ENCODE measurements at regions not wholly inside any gene's neighbourhood (a gene's known extent, or its start where the extent isn't known, plus 50 kb on each side); places are given as distances from the start of the nearest gene placed in this dataset.

DNA sequence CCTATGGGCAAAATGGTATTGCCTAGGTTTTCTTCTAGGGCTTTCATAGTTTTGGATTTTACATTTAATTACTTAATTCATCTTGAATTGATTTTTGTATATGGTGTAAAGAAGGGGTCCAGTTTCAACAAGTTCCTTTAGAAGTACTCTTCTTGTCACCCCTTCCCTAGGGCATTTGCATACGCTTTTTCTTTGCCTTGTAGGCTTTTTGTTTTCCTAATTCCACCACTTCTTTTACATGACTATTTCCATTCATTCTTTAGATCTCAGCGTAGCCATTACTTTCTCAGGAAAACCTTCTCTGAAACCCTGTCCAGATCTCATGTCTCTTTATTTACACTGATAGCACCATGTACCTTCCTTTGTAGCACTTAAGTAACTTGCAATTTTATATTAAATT lies 648.6 kb downstream of the XPNPEP1 start:
- no TSS peak for BruUV-seq (replicated peaks)
- Histone ChIP-seq H3K4me3 (ENCODE audit: low read depth, low read length, poor library complexity, severe bottlenecking) (no peak overlapping the region), H3K9me2 (ENCODE audit: insufficient read depth, low read length) (no peaks in the 10 kb centered on the region), H3K4me2 (ENCODE audit: low read length) (no peak overlapping the region), H2AFZ (ENCODE audit: low read length) (no peak overlapping the region), H3K27ac (ENCODE audit: low read depth, low read length, poor library complexity, severe bottlenecking) (no peak overlapping the region), H3K79me2 (ENCODE audit: insufficient read depth, low read depth, low read length) (no peaks in the 10 kb centered on the region), H3K4me1 (ENCODE audit: insufficient read depth, low read length, poor library complexity, severe bottlenecking) (no peaks in the 10 kb centered on the region), H3K36me3 (ENCODE audit: insufficient read depth, low read length) (no peaks in the 10 kb centered on the region), H4K20me1 (ENCODE audit: insufficient read depth, low read length) (no peaks in the 10 kb centered on the region), H3K9me3 (ENCODE audit: low read length) (no peaks in the 10 kb centered on the region)
- ChIA-PET CTCF (ENCODE audit: unreplicated experiment) (no interaction called here), POLR2A (no interaction called here)
- no peak for DNase-seq (ENCODE audit: low spot score)
- TF ChIP-seq, protein P1, sequence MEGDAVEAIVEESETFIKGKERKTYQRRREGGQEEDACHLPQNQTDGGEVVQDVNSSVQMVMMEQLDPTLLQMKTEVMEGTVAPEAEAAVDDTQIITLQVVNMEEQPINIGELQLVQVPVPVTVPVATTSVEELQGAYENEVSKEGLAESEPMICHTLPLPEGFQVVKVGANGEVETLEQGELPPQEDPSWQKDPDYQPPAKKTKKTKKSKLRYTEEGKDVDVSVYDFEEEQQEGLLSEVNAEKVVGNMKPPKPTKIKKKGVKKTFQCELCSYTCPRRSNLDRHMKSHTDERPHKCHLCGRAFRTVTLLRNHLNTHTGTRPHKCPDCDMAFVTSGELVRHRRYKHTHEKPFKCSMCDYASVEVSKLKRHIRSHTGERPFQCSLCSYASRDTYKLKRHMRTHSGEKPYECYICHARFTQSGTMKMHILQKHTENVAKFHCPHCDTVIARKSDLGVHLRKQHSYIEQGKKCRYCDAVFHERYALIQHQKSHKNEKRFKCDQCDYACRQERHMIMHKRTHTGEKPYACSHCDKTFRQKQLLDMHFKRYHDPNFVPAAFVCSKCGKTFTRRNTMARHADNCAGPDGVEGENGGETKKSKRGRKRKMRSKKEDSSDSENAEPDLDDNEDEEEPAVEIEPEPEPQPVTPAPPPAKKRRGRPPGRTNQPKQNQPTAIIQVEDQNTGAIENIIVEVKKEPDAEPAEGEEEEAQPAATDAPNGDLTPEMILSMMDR (conservative IDR thresholded peaks at IDR 0.05; ENCODE audit: low read length), result no peak
- no peak for TF ChIP-seq EZH2phosphoT487 (IDR thresholded peaks at IDR 0.05; ENCODE audit: borderline replicate concordance, low read depth, low read length)
- intact Hi-C loops (cut with micrococcal nuclease; ENCODE audit: unreplicated experiment), result no loop called here

DNA sequence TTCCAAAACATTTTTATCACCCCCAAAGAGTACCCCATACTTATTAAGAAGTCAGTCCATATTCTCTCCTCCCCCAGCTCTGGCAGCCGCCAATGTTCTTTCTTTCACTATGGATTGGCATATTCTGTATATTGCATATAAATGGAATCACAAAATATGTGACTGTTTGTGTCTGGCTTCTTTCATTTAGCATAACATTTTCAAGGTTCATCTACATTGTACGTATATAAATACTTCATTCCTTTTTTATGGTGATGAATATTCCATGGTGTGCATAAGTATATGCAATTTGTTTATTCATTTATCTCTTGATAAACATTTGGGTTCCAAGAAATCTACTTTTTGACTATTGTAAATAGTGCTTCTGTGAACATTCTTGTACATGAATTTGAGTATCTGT lies 653.1 kb downstream of the XPNPEP1 start:
- ChIA-PET CTCF (ENCODE audit: unreplicated experiment) (no interaction called here), POLR2A (no interaction called here)
- Histone ChIP-seq H3K4me2 (ENCODE audit: low read length) (no peak overlapping the region), H4K20me1 (ENCODE audit: insufficient read depth, low read length) (no peaks in the 10 kb centered on the region), H3K4me3 (ENCODE audit: low read depth, low read length, poor library complexity, severe bottlenecking) (no peak overlapping the region), H3K27ac (ENCODE audit: low read depth, low read length, poor library complexity, severe bottlenecking) (no peak overlapping the region), H2AFZ (ENCODE audit: low read length) (no peak overlapping the region), H3K36me3 (ENCODE audit: insufficient read depth, low read length) (no peaks in the 10 kb centered on the region), H3K4me1 (ENCODE audit: insufficient read depth, low read length, poor library complexity, severe bottlenecking) (no peaks in the 10 kb centered on the region), H3K79me2 (ENCODE audit: insufficient read depth, low read depth, low read length) (no peaks in the 10 kb centered on the region), H3K9me2 (ENCODE audit: insufficient read depth, low read length) (no peaks in the 10 kb centered on the region), H3K9me3 (ENCODE audit: low read length) (no peaks in the 10 kb centered on the region)
- BruUV-seq (replicated peaks), result no TSS peak
- DNase-seq (ENCODE audit: low spot score), result no peak
- intact Hi-C loops (cut with micrococcal nuclease; ENCODE audit: unreplicated experiment), result no loop called here
- no peak for TF ChIP-seq EZH2phosphoT487 (IDR thresholded peaks at IDR 0.05; ENCODE audit: borderline replicate concordance, low read depth, low read length)
- TF ChIP-seq, protein P1 (conservative IDR thresholded peaks at IDR 0.05; ENCODE audit: low read length), result no peak

DNA sequence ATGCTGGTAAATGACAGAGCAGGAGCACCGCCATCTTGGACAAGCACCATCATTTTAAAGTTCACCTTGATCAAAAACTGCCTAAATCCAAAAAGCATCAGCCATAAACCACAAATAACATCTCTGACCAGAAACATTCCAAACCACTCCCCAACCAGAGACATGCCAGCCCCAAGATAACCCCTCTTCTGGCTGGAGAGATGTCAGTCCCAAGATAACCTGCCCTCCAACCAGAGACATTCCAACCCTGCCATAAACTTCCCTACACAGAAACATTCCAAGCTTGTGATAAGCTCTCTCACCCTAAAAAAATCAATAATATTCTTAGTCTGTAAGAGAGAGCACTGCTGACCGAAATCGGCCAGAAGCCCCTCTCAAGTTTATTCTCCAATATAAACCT lies 659.3 kb downstream of the XPNPEP1 start:
- Histone ChIP-seq H3K9me2 (ENCODE audit: insufficient read depth, low read length) (no peaks in the 10 kb centered on the region), H3K4me3 (ENCODE audit: low read depth, low read length, poor library complexity, severe bottlenecking) (no peak overlapping the region), H2AFZ (ENCODE audit: low read length) (no peak overlapping the region), H3K27ac (ENCODE audit: low read depth, low read length, poor library complexity, severe bottlenecking) (no peak overlapping the region), H4K20me1 (ENCODE audit: insufficient read depth, low read length) (no peaks in the 10 kb centered on the region), H3K9me3 (ENCODE audit: low read length) (no peaks in the 10 kb centered on the region), H3K4me1 (ENCODE audit: insufficient read depth, low read length, poor library complexity, severe bottlenecking) (no peaks in the 10 kb centered on the region), H3K36me3 (ENCODE audit: insufficient read depth, low read length) (no peaks in the 10 kb centered on the region), H3K79me2 (ENCODE audit: insufficient read depth, low read depth, low read length) (no peaks in the 10 kb centered on the region), H3K4me2 (ENCODE audit: low read length) (no peak overlapping the region)
- POLR2A ChIA-PET, result interaction anchor here (0.6 kb wide), 1 partner anchor 146 kb away, joined by 3 read pairs; no protein-coding TSS in a partner anchor
- TF ChIP-seq, protein P1 (conservative IDR thresholded peaks at IDR 0.05; ENCODE audit: low read length), result no peak
- no peak for TF ChIP-seq EZH2phosphoT487 (IDR thresholded peaks at IDR 0.05; ENCODE audit: borderline replicate concordance, low read depth, low read length)
- intact Hi-C loops (cut with micrococcal nuclease; ENCODE audit: unreplicated experiment), result no loop called here
- CTCF ChIA-PET (ENCODE audit: unreplicated experiment), result no interaction called here
- DNase-seq (ENCODE audit: low spot score), result no peak
- BruUV-seq (replicated peaks), result no TSS peak

Data from OCI-LY7 (cell line).